Activated CD4-positive, alpha-beta T cell treated with anti-CD3 and anti-CD28 coated beads for 1 hour (primary cell): ENCODE measurements at regions not wholly inside any gene's neighbourhood (a gene's known extent, or its start where the extent isn't known, plus 50 kb on each side); places are given as distances from the start of the nearest gene placed in this dataset.
"Not testable (repeated sequence)": the region's sequence is repeated elsewhere in the genome, so short reads cannot be mapped to it uniquely, and the experiment has no call there.

Source experiments
- DNase-seq: peaks from one replicate; pipeline ENCODE4 v3.0.0-alpha.2; 2020

GRCh38 chr9:42656789-42657188 lies 473.3 kb downstream of the SPATA31A6 start:
- not testable (repeated sequence) for DNase-seq

- DNase-seq, result not testable (repeated sequence)
These were observed 474.0 kb downstream of the SPATA31A6 start for GRCh38 chr9:42657496-42657895.

DNA sequence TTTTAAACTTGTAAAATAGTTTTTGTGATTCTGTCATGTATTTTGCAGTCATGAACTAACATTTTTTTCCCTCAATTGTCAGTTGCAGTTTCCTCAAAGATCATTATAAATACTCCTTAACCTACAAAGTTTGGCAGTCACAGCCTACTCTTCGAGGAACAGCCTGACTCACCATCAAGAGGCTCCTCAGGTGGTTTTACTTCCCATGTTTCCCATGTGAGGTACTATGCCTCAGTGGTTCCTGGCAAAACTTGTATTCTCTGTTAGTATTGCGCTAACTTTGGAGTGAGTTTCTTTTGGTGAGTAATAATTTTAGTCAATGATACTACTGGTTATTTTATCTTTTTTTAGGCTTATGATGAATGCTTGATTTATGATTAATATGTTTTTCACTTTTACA lies 513.7 kb downstream of the SPATA31A6 start:
- DNase-seq, result not testable (repeated sequence)

- DNase-seq, result not testable (repeated sequence)
These were observed 519.4 kb downstream of the SPATA31A6 start for GRCh38 chr9:42702890-42703289.

DNA sequence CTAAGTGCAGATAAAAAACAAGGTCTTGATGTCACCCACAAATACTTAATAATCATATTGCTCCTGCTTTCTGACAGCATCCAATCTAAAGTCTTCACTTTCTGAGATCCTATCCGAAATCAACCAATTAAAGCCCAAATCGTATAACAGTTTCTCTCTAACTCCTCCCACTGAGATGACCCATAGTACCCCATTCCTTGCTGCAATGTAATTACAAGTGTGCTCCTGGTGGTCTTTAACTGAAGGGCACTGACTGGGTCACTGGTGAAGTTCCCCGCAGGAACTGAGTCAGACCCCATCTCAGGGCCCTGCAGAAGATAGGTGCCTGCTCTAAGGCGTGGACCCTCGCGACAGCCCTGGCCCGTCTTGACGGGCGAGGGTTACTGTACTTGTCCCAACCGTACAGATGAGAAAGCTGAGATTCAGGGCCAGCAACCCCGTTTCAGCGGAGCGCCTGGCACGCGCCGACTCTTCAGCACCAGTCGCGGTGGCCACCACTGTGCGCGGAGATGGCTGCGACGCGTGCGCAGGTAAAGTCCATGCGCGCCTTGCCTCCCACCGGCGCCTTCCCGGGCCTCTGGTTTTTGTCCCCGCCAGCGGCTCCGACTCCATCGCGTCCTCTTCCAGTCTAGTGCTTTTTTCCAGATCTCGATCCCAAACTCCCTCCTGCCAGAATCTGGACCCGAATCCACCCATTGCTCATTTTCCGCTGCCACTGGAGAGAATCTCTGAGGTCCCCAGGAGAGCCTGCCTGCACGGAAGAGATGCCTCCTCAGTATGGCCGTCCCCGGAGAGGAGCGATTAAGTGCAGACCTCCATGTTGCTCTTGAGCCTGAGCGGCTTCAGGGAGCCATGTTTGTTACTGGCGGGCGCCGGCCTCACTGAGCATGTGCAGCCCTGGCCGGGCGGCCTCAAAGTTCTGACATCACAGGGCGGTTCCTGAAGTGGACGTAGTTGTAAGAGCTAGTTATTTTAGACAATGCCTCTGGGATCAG lies 541.7 kb downstream of the SPATA31A6 start:
- DNase-seq, result not testable (repeated sequence)

GRCh38 chr9:42743030-42743814 lies 559.8 kb downstream of the SPATA31A6 start:
- peak; percentile 31 for DNase-seq

GRCh38 chr9:42757251-42757650 lies 573.8 kb downstream of the SPATA31A6 start:
- DNase-seq, result not testable (repeated sequence)

GRCh38 chr9:42759320-42759719 lies 575.9 kb downstream of the SPATA31A6 start:
- not testable (repeated sequence) for DNase-seq

DNA sequence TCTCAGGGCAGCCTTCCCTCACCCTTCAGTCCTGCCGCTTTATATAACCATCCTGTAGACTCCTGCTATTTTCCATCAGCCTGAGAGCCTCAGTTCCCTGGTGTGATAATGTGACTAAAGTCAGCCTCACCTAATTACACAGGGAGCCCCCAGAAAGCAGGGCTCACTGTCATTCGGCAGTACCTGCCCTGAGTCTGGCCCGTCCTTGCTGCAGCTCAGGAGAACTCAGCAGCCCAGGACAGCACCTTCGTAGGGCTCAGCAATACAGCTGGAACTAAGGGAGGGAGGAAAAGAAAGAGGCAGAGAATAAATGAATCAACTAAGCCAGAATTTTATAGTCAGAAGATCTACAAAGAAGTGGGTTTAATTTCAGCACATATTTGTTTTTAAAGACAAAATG lies 598.7 kb downstream of the SPATA31A6 start:
- not testable (repeated sequence) for DNase-seq

GRCh38 chr9:42792725-42793124 lies 609.3 kb downstream of the SPATA31A6 start:
- DNase-seq, result not testable (repeated sequence)

GRCh38 chr9:42798571-42798970 lies 615.1 kb downstream of the SPATA31A6 start:
- DNase-seq, result not testable (repeated sequence)

GRCh38 chr9:42802716-42803115 lies 619.3 kb downstream of the SPATA31A6 start:
- DNase-seq, result not testable (repeated sequence)

DNA sequence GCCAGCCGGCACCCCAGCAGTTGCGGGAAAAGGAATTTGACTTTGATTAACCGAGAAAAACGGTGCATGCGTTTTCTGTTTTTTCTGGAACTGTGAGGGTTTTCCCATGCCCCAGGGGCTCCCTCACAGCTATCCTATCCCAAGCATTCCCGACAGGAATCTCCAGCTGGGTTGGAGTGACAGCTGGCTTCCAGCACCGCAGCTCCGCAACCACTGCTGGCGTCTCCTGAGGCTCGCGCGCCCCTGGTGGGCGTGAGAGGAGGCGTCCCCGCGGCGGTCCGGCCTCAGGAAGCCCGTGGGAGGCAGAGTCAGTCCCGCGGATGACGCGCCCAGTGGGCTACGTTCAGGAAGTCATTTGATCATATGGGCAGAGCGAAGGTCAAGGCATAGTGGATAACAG lies 623.2 kb downstream of the SPATA31A6 start:
- not testable (repeated sequence) for DNase-seq

DNA sequence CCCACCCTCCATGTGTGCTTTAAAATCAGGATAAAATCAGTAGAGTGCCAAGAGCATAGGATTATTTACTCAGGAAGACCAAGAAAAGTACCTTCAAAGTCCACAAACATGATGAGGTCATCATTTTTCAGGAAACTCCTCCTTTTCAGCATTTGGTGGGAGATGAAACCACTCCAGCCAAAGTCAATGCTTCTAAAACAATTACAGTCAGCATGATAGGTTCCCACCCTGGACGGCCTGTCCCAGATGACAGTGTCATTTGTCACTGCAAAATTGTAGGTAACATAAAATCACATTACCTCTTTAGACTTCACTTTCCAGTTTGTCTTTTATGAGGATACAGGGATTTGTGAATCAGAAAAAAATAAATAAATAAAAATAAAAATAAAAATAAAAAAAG lies 638.0 kb downstream of the SPATA31A6 start:
- not testable (repeated sequence) for DNase-seq

GRCh38 chr9:42848156-42848555 lies 664.7 kb downstream of the SPATA31A6 start:
- DNase-seq, result not testable (repeated sequence)

DNA sequence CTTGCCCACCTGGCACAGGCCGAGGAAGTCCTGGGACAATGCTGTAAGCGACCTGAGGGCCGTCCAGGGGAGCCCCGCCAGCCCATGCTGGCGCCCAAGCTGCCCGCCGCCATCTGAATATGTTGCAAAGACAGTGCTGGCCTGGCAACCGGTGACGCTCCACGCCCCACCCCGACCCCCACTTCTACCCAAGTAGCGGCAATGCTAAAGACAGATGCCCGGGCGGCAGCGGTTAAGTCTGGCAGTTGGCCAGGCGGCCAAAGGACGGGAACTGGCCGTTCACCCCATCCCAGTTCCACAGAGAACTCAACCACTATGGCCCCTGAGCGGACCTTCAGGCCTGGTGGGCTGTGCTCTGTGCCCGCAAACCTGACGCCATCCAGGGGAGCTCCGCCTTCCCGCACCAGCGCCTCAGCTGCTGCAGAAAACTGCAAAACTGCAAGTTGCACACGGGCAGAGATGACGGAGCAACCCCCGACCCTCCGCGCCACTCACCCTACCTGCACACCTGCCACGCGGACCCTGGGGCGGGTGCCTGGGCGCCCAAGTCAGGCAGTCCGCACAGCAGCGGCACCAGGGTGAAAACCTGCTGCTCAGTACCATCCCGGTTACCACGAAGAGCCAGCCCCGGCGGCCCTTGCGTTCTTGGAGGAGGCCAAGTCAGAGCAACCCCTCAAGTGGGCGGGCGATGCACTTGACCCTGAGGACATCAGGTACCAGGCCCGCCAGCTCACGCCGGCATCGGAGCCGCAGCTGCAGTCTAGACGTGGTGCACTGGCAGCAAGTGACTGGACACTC lies 667.6 kb downstream of the SPATA31A6 start:
- not testable (repeated sequence) for DNase-seq

GRCh38 chr9:42851701-42852100 lies 668.2 kb downstream of the SPATA31A6 start:
- DNase-seq, result not testable (repeated sequence)

DNA sequence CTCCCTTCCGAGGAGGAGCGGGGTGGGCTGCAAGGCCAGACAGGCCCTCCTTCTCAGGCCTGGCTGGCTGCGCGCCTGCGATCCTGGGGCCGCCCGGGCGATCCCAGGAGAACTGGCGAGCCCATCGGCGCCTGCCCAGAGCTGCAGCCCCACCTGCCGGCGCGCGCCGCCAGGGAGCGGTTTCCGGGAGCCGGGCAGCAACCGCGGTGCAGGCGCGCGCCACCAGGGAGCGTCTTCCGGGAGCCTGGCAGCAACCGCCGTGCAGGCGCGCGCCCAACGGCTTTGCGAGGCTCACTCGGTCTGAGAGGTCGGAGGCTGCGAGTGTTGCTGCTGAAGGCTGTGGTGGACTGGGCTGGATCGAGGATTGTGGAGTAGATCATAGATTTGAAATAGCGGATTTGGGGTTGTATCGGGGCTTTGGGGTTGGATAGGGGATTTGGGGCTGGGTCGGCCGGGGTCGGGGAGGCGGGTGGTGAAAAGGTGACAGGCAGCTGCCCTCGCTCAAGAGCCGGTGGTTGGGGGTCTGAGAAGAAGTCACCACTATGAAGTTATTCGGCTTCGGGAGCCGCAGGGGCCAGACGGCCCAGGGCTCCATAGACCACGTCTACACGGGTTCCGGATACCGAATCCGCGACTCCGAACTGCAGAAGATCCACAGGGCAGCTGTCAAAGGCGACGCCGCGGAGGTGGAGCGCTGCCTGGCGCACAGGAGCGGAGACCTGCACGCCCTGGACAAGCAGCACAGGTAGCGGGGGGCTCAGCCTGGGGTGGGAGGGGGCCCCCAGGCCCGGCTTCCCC lies 668.9 kb downstream of the SPATA31A6 start:
- DNase-seq, result not testable (repeated sequence)

GRCh38 chr9:42860133-42860532 lies 676.7 kb downstream of the SPATA31A6 start:
- not testable (repeated sequence) for DNase-seq

DNA sequence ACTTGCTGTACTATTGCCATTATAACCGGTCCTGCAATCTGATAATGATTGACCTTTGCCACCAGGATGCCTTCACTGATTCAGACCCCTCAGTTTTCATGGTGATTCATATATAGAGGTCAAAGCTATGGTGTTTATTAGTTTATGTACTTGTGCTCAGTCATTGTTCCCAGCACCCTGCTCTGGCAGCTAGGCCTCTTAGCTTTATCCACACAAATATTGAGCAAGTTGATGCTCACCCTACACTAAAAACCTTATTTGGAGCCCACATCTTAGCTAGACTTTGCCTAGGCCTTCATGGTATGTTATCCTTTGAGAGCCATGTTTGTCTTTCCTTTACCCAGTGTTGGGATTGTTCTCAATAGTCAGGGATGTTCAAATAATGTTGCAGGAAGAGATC lies 679.0 kb downstream of the SPATA31A6 start:
- not testable (repeated sequence) for DNase-seq
